Tibial nerve (tissue), 4 donors: ENCODE measurements at regions not wholly inside any gene's neighbourhood (a gene's known extent, or its start where the extent isn't known, plus 50 kb on each side); places are given as distances from the start of the nearest gene placed in this dataset.

Experiments used
- DNase-seq, 2 donors: peaks; one replicate each; pipeline ENCODE4 v3.0.0-alpha.2; 2019; ENCODE audit warnings: low spot score in 2 of 2
- H3K27ac ChIP-seq, 4 donors: fragments of 200-600 bp; sonication (generic) in 3 of 4; one replicate each; pipeline ENCODE4 v1.5.1; 2017 to 2019; ENCODE audit warnings: mild to moderate bottlenecking in 1 of 4
- H3K27me3 ChIP-seq, 2 donors: fragments of 200-600 bp; sonication (generic) in 1 of 2; one replicate each; pipeline versions ENCODE4 v1.5.1 to v1.6.0; 2017 to 2019
- H3K36me3 ChIP-seq, 3 donors: fragments of 200-600 bp; sonication (generic); one replicate each; pipeline ENCODE4 v1.5.1; 2018 to 2019
- H3K4me1 ChIP-seq, 4 donors: fragments of 200-600 bp; sonication (generic) in 3 of 4; one replicate each; pipeline ENCODE4 v1.5.1; 2017 to 2019
- H3K4me3 ChIP-seq, 4 donors: fragments of 200-600 bp; sonication (generic) in 3 of 4; one replicate each; pipeline ENCODE4 v1.5.1; 2017 to 2019; ENCODE audit warnings: mild to moderate bottlenecking in 1 of 4, moderate library complexity in 1 of 4
- H3K9me3 ChIP-seq, 4 donors: fragments of 200-600 bp; sonication (generic) in 3 of 4; one replicate each; pipeline ENCODE4 v1.5.1; 2017 to 2019
- EP300 ChIP-seq, 2 donors: sonication (generic); formaldehyde crosslinking; IDR thresholded peaks; one replicate each; pipeline ENCODE4 v1.6.1; 2017; ENCODE audit warnings: antibody characterized with exemption in 2 of 2, mild to moderate bottlenecking in 1 of 2
- POLR2A ChIP-seq, 2 donors: fragments of 450-650 bp; IDR thresholded peaks; one replicate each; pipeline ENCODE4 v1.6.1; 2017; ENCODE audit warnings: antibody characterized with exemption in 2 of 2, mild to moderate bottlenecking in 2 of 2, moderate library complexity in 2 of 2
- WGBS, 2 donors: methylation state at CpG; one replicate each; pipeline ENCODE4 v1.1.5; 2018; 5-methylcytosine and 5-hydroxymethylcytosine counted together
- TF ChIP-seq, protein P1 (sequence below), 5 experiments: fragments of 200-600 bp in 3 of 5; fragments of 450-650 bp in 2 of 5; sonication (generic) in 3 of 5; IDR thresholded peaks; one replicate each; pipeline ENCODE4 v1.5.1; 2016 to 2019; ENCODE audit warnings: antibody characterized with exemption in 5 of 5, mild to moderate bottlenecking in 3 of 5, moderate library complexity in 2 of 5

DNA sequence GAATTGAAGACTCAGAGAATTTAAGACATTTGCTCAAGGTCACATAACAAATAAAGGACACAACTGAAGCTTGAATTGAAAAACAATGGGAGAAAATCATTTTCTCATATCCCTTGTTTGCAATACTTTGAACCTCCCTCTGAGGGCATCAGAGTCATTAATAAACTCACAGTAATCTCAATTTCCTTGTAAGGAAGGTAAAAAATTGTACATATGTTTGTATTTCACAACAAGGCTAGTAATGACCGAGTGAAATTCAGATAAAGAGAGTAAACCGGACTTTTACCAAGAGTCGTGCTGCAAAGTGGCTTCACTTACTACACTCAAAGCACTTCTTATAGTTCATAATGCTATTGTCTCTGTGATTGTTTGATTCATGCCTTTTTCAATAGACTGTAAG is 665.0 kb downstream of the NR2F1-AS1 start:
- H3K4me3 ChIP-seq, result no peak overlapping the region
- H3K27ac ChIP-seq, result no peak overlapping the region
- no peak for TF ChIP-seq POLR2A (IDR thresholded peaks at IDR 0.05)
- TF ChIP-seq, protein P1, sequence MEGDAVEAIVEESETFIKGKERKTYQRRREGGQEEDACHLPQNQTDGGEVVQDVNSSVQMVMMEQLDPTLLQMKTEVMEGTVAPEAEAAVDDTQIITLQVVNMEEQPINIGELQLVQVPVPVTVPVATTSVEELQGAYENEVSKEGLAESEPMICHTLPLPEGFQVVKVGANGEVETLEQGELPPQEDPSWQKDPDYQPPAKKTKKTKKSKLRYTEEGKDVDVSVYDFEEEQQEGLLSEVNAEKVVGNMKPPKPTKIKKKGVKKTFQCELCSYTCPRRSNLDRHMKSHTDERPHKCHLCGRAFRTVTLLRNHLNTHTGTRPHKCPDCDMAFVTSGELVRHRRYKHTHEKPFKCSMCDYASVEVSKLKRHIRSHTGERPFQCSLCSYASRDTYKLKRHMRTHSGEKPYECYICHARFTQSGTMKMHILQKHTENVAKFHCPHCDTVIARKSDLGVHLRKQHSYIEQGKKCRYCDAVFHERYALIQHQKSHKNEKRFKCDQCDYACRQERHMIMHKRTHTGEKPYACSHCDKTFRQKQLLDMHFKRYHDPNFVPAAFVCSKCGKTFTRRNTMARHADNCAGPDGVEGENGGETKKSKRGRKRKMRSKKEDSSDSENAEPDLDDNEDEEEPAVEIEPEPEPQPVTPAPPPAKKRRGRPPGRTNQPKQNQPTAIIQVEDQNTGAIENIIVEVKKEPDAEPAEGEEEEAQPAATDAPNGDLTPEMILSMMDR (IDR thresholded peaks at IDR 0.05), result peak in 4 of 5 experiments; percentile 14 to 20 (median 18)
- no peaks in the 10 kb centered on the region for H3K36me3 ChIP-seq
- H3K27me3 ChIP-seq, result no peaks in the 10 kb centered on the region
- H3K9me3 ChIP-seq, result no peaks in the 10 kb centered on the region
- H3K4me1 ChIP-seq, result peaks cover 0 to 14% (median 0%) of the 10 kb centered on the region in 4 donors
- 34 to 36% methylated on average over 3 of the region's 3 CpGs for WGBS, 2 donors
- no peak for DNase-seq

- Histone ChIP-seq H3K4me3 (no peak overlapping the region), H3K27ac (no peak overlapping the region), H3K9me3 (no peaks in the 10 kb centered on the region), H3K27me3 (no peaks in the 10 kb centered on the region), H3K36me3 (no peaks in the 10 kb centered on the region), H3K4me1 (peaks cover 0 to 47% (median 4%) of the 10 kb centered on the region in 4 donors)
- TF ChIP-seq EP300 (IDR thresholded peaks at IDR 0.05), result no peak
- TF ChIP-seq POLR2A (IDR thresholded peaks at IDR 0.05), result no peak
- TF ChIP-seq, protein P1 (IDR thresholded peaks at IDR 0.05), result no peak
- DNase-seq, result no peak
- 85 to 88% methylated on average over 1 of the region's 1 CpG for WGBS, 2 donors
These were observed 668.7 kb downstream of the NR2F1-AS1 start for GRCh38 chr5:92912283-92912682.

DNA sequence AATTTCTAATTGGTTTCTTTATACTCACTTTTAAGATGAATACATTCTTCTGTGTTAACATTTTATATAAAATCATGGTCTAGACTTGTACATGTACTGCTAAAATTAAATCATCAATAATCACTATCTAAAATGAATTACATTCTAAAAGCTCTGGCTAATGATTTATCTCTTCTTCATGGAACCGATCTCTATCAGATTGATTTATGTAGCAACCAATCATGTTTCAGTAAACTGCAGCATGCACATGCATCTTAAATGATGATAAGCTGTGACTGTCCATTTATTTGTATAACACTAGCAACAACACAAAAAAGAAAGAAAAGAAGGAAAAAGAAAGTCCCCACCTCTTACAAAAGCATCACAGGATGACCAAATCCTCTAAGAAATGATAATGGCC is 669.2 kb downstream of the NR2F1-AS1 start:
- H3K4me3 ChIP-seq, result no peak overlapping the region
- no peak for DNase-seq
- H3K27me3 ChIP-seq, result no peaks in the 10 kb centered on the region
- no peaks in the 10 kb centered on the region for H3K9me3 ChIP-seq
- no peak overlapping the region for H3K27ac ChIP-seq
- no peak for TF ChIP-seq POLR2A (IDR thresholded peaks at IDR 0.05)
- H3K36me3 ChIP-seq, result no peaks in the 10 kb centered on the region
- H3K4me1 ChIP-seq, result peaks cover 0 to 48% (median 4%) of the 10 kb centered on the region in 4 donors
- WGBS, 2 donors, result 87 to 91% methylated on average over 1 of the region's 1 CpG

DNA sequence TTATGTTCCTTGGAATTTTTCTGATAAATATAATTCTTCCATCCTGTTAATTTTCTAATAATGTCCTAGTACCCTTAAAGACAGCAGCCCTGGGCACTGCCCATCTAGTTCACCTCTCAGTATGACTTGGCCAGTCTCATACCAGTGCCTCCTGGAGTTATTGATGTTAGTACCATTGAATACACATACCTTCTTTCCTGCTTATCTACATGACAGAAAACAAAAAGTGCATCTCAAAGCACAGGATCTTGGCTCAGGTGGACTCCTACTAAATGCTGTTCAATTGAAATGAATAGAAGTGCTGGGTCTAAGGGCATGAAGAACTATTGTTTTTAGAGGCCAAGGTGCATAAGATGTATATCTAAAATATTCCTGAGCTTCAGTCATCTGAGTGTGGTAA is 669.7 kb downstream of the NR2F1-AS1 start:
- TF ChIP-seq, protein P1 (IDR thresholded peaks at IDR 0.05), result no peak
- TF ChIP-seq EP300 (IDR thresholded peaks at IDR 0.05) (no peak), POLR2A (IDR thresholded peaks at IDR 0.05) (no peak)
- DNase-seq, result no peak
- H3K4me3 ChIP-seq, result no peak overlapping the region
- H3K36me3 ChIP-seq, result no peaks in the 10 kb centered on the region
- no peaks in the 10 kb centered on the region for H3K9me3 ChIP-seq
- H3K27me3 ChIP-seq, result no peaks in the 10 kb centered on the region
- H3K27ac ChIP-seq, result no peak overlapping the region
- peaks cover 0 to 45% (median 4%) of the 10 kb centered on the region in 4 donors for H3K4me1 ChIP-seq

GRCh38 chr5:92909602-92909962 is 671.4 kb downstream of the NR2F1-AS1 start:
- no peak for DNase-seq
- Histone ChIP-seq H3K4me3 (no peak overlapping the region), H3K36me3 (no peaks in the 10 kb centered on the region), H3K9me3 (no peaks in the 10 kb centered on the region), H3K27ac (no peak overlapping the region), H3K4me1 (peaks cover 0 to 38% (median 4%) of the 10 kb centered on the region in 4 donors), H3K27me3 (no peaks in the 10 kb centered on the region)
- WGBS, 2 donors, result 52 to 54% methylated on average over 6 of the region's 6 CpGs
- TF ChIP-seq, protein P1 (IDR thresholded peaks at IDR 0.05), result peak in 4 of 5 experiments; percentile 25 to 35 (median 28)
- TF ChIP-seq POLR2A (IDR thresholded peaks at IDR 0.05), result no peak
